GM12864 (cell line): ENCODE measurements at regions not wholly inside any gene's neighbourhood (a gene's known extent, or its start where the extent isn't known, plus 50 kb on each side); places are given as distances from the start of the nearest gene placed in this dataset.

Source experiments
- DNase-seq: peaks from one replicate; pipeline ENCODE4 v3.0.0-alpha.2; 2011; ENCODE audit warnings: low read depth
- H3K4me3 ChIP-seq: 2 replicates; pipeline ENCODE4 v1.5.1; 2011; ENCODE audit warnings: mild to moderate bottlenecking, low read depth, low read length, control low read depth
- CTCF ChIP-seq: IDR thresholded peaks from 2 replicates; pipeline ENCODE4 v1.5.1; 2011; ENCODE audit warnings: low read depth, mild to moderate bottlenecking, moderate library complexity, low read length, control low read depth, inconsistent platforms; ENCODE audit errors: missing control alignments

- no peak for DNase-seq
- no peak for TF ChIP-seq CTCF
- H3K4me3 ChIP-seq = no peak overlapping the region
Measured at GRCh38 chr9:28741459-28741858, 1168.2 kb upstream of the C9orf72 start.

GRCh38 chr9:28747351-28747985 is 1174.2 kb upstream of the C9orf72 start:
- no peak for DNase-seq
- TF ChIP-seq CTCF = no peak
- H3K4me3 ChIP-seq = no peak overlapping the region

GRCh38 chr9:28750136-28750535 is 1176.9 kb upstream of the C9orf72 start:
- no peak for DNase-seq
- no peak overlapping the region for H3K4me3 ChIP-seq
- no peak for TF ChIP-seq CTCF

- DNase-seq = no peak
- no peak overlapping the region for H3K4me3 ChIP-seq
- no peak for TF ChIP-seq CTCF
Measured at GRCh38 chr9:28758341-28758740, 1185.1 kb upstream of the C9orf72 start.

- TF ChIP-seq CTCF = no peak
- H3K4me3 ChIP-seq = no peak overlapping the region
- DNase-seq = no peak
Measured at GRCh38 chr9:28758971-28759370, 1185.7 kb upstream of the C9orf72 start.

- no peak for TF ChIP-seq CTCF
- DNase-seq = no peak
- no peak overlapping the region for H3K4me3 ChIP-seq
Measured at GRCh38 chr9:28762167-28762566, 1188.9 kb upstream of the C9orf72 start.

- H3K4me3 ChIP-seq = no peak overlapping the region
- DNase-seq = no peak
- TF ChIP-seq CTCF = no peak
Measured at GRCh38 chr9:28764532-28764931, 1191.3 kb upstream of the C9orf72 start.
